Stimulated activated naive B cell treated with anti-CD40 and anti-IgM and Interleukin-4, amounts not matched to agents 10 μg/mL and 1 μg/mL and 100 μg/mL, for 72 hours (primary cell): ENCODE measurements at regions not wholly inside any gene's neighbourhood (a gene's known extent, or its start where the extent isn't known, plus 50 kb on each side); places are given as distances from the start of the nearest gene placed in this dataset.
A peak's percentile ranks its signal among the peaks of the same experiment; 100 is the strongest.
"Not testable (repeated sequence)": the region's sequence is repeated elsewhere in the genome, so short reads cannot be mapped to it uniquely, and the experiment has no call there.

ENCODE experiments used
- ATAC-seq, 2 donors: fragments of 150-1000 bp; cut with Tn5 transposase; replicated peaks; 2 replicates each; pipeline ENCODE4 v1.10.0; 2021; ENCODE audit warnings: moderate library complexity in 1 of 2
- DNase-seq: peaks from one replicate; pipeline ENCODE4 v3.0.0; 2021
- H3K27ac Mint-ChIP-seq: one replicate; pipeline ENCODE4 v1.8.0; 2022; ENCODE audit warnings: mild to moderate bottlenecking, mixed read lengths
- H3K27me3 Mint-ChIP-seq, 2 donors: one replicate each; pipeline ENCODE4 v1.8.0; 2022; ENCODE audit warnings: mixed read lengths in 2 of 2
- H3K36me3 Mint-ChIP-seq, 2 donors: one replicate each; pipeline ENCODE4 v1.8.0; 2022; ENCODE audit warnings: mixed read lengths in 2 of 2, mild to moderate bottlenecking in 1 of 2
- H3K4me1 Mint-ChIP-seq, 2 donors: one replicate each; pipeline ENCODE4 v1.8.0; 2022; ENCODE audit warnings: mixed read lengths in 2 of 2, mild to moderate bottlenecking in 1 of 2
- H3K4me3 Mint-ChIP-seq, 2 donors: one replicate each; pipeline ENCODE4 v1.8.0; 2022; ENCODE audit warnings: mild to moderate bottlenecking in 2 of 2, mixed read lengths in 2 of 2, moderate library complexity in 1 of 2
- H3K9me3 Mint-ChIP-seq, 2 donors: one replicate each; pipeline ENCODE4 v1.8.0; 2022; ENCODE audit warnings: mixed read lengths in 2 of 2, mild to moderate bottlenecking in 1 of 2

DNA sequence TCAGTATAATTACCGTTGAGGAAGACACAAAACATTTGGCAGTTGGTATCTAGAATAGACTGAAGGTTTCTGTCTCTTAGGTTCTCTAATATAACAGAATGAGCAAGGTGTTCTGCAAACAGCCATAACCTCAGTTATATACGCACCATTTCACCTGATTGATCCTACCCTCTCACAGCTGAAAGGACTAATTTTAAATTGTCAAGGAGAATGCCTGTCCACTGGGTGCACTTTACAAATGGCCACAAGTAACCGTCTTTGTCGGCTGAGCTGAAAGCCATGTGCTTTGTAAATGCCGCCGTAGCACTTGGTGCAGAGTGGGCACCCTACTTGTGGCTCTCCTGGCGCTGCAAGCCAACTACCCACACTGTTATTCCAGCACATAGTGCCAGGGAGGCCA is 466.3 kb downstream of the AACS start:
- H3K4me3 Mint-ChIP-seq = no peak overlapping the region
- peaks cover 0 to 18% of the 10 kb centered on the region in 2 donors for H3K27me3 Mint-ChIP-seq
- no peaks in the 10 kb centered on the region for H3K36me3 Mint-ChIP-seq
- DNase-seq = no peak
- no peak overlapping the region for H3K27ac Mint-ChIP-seq
- no peaks in the 10 kb centered on the region for H3K4me1 Mint-ChIP-seq
- peaks cover 0 to 5% of the 10 kb centered on the region in 2 donors for H3K9me3 Mint-ChIP-seq
- no peak for ATAC-seq

- ATAC-seq (peak; percentile 46), DNase-seq (no peak)
- peaks cover 0 to 18% of the 10 kb centered on the region in 2 donors for H3K27me3 Mint-ChIP-seq
- H3K9me3 Mint-ChIP-seq = no peaks in the 10 kb centered on the region
- no peak overlapping the region for H3K4me3 Mint-ChIP-seq
- no peak overlapping the region for H3K27ac Mint-ChIP-seq
- H3K4me1 Mint-ChIP-seq = no peaks in the 10 kb centered on the region
- H3K36me3 Mint-ChIP-seq = no peaks in the 10 kb centered on the region
These were observed 468.3 kb downstream of the AACS start for GRCh38 chr12:125533434-125534029.

- no peak overlapping the region for H3K4me3 Mint-ChIP-seq
- no peaks in the 10 kb centered on the region for H3K4me1 Mint-ChIP-seq
- no peaks in the 10 kb centered on the region for H3K36me3 Mint-ChIP-seq
- ATAC-seq (no peak), DNase-seq (no peak)
- no peaks in the 10 kb centered on the region for H3K9me3 Mint-ChIP-seq
- H3K27ac Mint-ChIP-seq = no peak overlapping the region
- H3K27me3 Mint-ChIP-seq = peaks cover 0 to 9% of the 10 kb centered on the region in 2 donors
These were observed 473.4 kb downstream of the AACS start for GRCh38 chr12:125538401-125539199.

DNA sequence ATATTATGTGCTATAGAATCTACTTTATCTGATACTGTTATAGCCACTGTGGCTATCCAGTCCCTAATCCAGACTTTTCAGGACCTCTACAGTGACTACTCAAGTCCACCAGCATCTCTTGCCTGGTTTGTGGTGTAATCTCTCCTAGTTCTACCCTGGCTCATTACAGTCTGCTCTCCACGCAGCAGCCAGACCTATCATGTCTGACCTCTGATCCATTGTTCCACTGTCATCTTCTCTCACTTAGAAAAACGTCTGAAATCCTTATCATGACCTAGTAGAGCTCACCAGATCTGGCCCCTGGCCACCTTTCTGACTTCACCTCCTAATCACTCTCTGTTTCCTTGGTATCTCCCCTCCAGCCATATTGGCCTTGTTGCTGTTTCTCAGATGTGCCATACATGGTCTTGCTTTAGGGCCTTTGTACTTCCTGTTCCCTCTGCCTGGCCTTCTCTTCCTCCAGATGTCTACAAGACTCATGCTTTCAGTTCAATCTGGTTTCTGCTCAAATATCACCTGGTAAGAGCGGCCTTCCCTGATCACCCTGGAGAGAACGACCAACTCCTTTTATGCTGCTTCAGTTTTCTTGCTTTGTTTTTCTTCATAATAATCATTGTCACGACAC is 475.5 kb downstream of the AACS start:
- ATAC-seq (no peak), DNase-seq (no peak)
- Mint-ChIP-seq H3K27me3 (peaks cover 0 to 5% of the 10 kb centered on the region in 2 donors), H3K4me1 (no peaks in the 10 kb centered on the region), H3K36me3 (no peaks in the 10 kb centered on the region), H3K4me3 (no peak overlapping the region), H3K27ac (no peak overlapping the region), H3K9me3 (no peaks in the 10 kb centered on the region)

- Mint-ChIP-seq H3K9me3 (peaks cover 5 to 8% of the 10 kb centered on the region in 2 donors), H3K4me1 (no peaks in the 10 kb centered on the region), H3K27ac (no peak overlapping the region), H3K4me3 (no peak overlapping the region), H3K36me3 (peaks cover 0 to 3% of the 10 kb centered on the region in 2 donors), H3K27me3 (peaks cover 0 to 5% of the 10 kb centered on the region in 2 donors)
- ATAC-seq (no peak), DNase-seq (no peak)
These were observed 479.7 kb downstream of the AACS start for GRCh38 chr12:125544960-125545359.

- DNase-seq (no peak), ATAC-seq (no peak)
- Mint-ChIP-seq H3K36me3 (peaks cover 0 to 3% of the 10 kb centered on the region in 2 donors), H3K4me3 (no peak overlapping the region), H3K4me1 (no peaks in the 10 kb centered on the region), H3K27ac (no peak overlapping the region), H3K27me3 (peaks cover 0 to 6% of the 10 kb centered on the region in 2 donors), H3K9me3 (peaks cover 6 to 8% of the 10 kb centered on the region in 2 donors)
These were observed 483.9 kb downstream of the AACS start for GRCh38 chr12:125549171-125549570.

DNA sequence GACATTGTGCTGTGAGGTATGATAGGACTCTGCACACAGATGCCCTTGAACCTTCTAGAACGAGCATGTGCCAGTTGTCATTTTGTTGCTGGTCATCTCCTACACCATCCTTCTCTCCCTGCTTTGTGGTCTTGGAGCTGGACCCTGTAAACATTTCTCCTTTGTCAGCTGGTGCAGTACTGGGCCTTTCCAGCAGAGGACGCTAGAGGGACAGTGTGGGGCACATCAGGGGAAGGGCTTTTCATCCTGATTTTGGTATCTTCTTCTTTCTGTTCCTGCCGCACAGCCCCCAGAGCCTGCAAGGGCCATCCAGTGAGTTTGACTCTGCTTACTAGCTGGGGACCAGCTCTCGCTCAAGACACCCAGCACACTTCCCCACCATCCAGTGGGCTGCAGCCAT is 484.6 kb downstream of the AACS start:
- no peak overlapping the region for H3K4me3 Mint-ChIP-seq
- no peak overlapping the region for H3K27ac Mint-ChIP-seq
- H3K36me3 Mint-ChIP-seq = peaks cover 0 to 3% of the 10 kb centered on the region in 2 donors
- ATAC-seq (no peak), DNase-seq (no peak)
- H3K27me3 Mint-ChIP-seq = peaks cover 0 to 6% of the 10 kb centered on the region in 2 donors
- H3K4me1 Mint-ChIP-seq = no peaks in the 10 kb centered on the region
- H3K9me3 Mint-ChIP-seq = peaks cover 6 to 8% of the 10 kb centered on the region in 2 donors

DNA sequence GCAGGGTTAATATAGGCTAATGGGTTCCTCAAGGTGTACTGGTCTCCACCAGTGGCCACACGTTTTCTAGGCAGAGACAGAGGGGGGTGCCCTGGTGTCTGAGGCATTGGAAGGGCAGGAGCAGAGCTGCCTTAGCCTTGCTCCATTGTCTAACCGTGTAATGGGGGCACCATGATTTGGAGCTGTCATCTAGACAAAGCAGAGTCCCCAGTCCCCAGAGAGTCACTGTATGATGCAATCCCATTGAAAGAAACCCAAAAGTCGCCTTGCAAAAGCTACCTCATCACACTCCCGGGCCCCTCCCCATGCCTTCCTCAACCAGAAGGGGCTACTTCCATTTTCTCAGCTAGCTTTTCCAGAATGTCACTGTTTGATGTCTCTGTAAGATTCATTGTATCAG is 487.1 kb downstream of the AACS start:
- H3K4me1 Mint-ChIP-seq = no peaks in the 10 kb centered on the region
- H3K36me3 Mint-ChIP-seq = peaks cover 0 to 3% of the 10 kb centered on the region in 2 donors
- no peak for ATAC-seq
- no peak overlapping the region for H3K4me3 Mint-ChIP-seq
- H3K27ac Mint-ChIP-seq = no peak overlapping the region
- no peak for DNase-seq
- H3K27me3 Mint-ChIP-seq = peaks cover 0 to 6% of the 10 kb centered on the region in 2 donors
- peaks cover 6% of the 10 kb centered on the region in 2 donors for H3K9me3 Mint-ChIP-seq

DNA sequence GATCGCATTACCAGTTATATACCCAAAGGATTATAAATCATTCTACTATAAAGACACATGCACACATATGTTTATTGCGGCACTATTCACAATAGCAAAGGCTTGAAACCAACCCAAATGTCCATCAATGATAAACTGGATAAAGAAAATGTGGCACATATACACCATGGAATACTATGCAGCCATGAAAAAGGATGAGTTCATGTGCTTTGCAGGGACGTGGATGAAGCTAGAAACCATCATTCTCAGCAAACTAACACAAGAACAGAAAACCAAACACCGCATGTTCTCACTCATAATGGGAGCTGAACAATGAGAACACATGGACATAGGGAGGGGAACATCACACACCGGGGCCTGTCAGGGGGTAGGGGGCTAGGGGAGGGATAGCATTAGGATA is 495.8 kb downstream of the AACS start:
- H3K9me3 Mint-ChIP-seq, H3K27ac Mint-ChIP-seq, ATAC-seq, H3K27me3 Mint-ChIP-seq, H3K4me1 Mint-ChIP-seq, DNase-seq, H3K36me3 Mint-ChIP-seq, H3K4me3 Mint-ChIP-seq: not testable (repeated sequence)

GRCh38 chr12:125564753-125565152 is 499.5 kb downstream of the AACS start:
- Mint-ChIP-seq H3K4me3 (no peak overlapping the region), H3K36me3 (no peaks in the 10 kb centered on the region), H3K27ac (no peak overlapping the region), H3K27me3 (no peaks in the 10 kb centered on the region), H3K4me1 (no peaks in the 10 kb centered on the region), H3K9me3 (peaks cover 0 to 4% of the 10 kb centered on the region in 2 donors)
- DNase-seq (no peak), ATAC-seq (no peak)

GRCh38 chr12:125567581-125567980 is 502.3 kb downstream of the AACS start:
- H3K9me3 Mint-ChIP-seq = peaks cover 0 to 2% of the 10 kb centered on the region in 2 donors
- H3K4me1 Mint-ChIP-seq = no peaks in the 10 kb centered on the region
- no peak overlapping the region for H3K27ac Mint-ChIP-seq
- ATAC-seq (no peak), DNase-seq (no peak)
- no peaks in the 10 kb centered on the region for H3K27me3 Mint-ChIP-seq
- no peak overlapping the region for H3K4me3 Mint-ChIP-seq
- no peaks in the 10 kb centered on the region for H3K36me3 Mint-ChIP-seq

GRCh38 chr12:125568306-125568705 is 503.1 kb downstream of the AACS start:
- Mint-ChIP-seq H3K27me3 (no peaks in the 10 kb centered on the region), H3K4me3 (no peak overlapping the region), H3K36me3 (no peaks in the 10 kb centered on the region), H3K4me1 (no peaks in the 10 kb centered on the region), H3K27ac (no peak overlapping the region), H3K9me3 (peaks cover 0 to 2% of the 10 kb centered on the region in 2 donors)
- DNase-seq (no peak), ATAC-seq (no peak)

GRCh38 chr12:125573271-125573670 is 508.0 kb downstream of the AACS start:
- DNase-seq (no peak), ATAC-seq (no peak)
- H3K4me3 Mint-ChIP-seq = no peak overlapping the region

DNA sequence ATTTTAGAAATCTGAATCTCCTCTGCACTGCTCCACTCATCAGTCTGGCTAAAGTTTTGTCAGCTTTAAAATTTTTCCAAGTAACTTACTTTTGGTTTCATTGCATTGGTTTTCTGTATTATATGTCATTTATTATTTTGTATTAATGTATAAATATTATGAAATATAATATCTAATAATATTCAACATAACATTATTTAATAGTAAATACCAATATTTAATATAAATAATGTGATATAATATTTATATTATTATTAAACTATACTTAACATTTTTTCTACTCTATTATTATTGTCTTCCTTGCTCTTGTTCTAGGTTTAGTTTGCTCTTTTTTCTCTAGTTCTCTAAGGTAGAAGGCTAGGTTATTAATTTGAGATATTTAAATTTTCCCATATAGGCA is 512.1 kb downstream of the AACS start:
- Mint-ChIP-seq H3K36me3 (no peaks in the 10 kb centered on the region), H3K4me1 (no peaks in the 10 kb centered on the region), H3K4me3 (no peak overlapping the region), H3K27ac (no peak overlapping the region), H3K27me3 (no peaks in the 10 kb centered on the region), H3K9me3 (peaks cover 11 to 26% of the 10 kb centered on the region in 2 donors)
- ATAC-seq = no peak
- DNase-seq = no peak

More at GRCh38 chr12:125573271-125573670, 508.0 kb downstream of the AACS start:
- H3K27me3 Mint-ChIP-seq = no peaks in the 10 kb centered on the region
- peaks cover 4 to 9% of the 10 kb centered on the region in 2 donors for H3K9me3 Mint-ChIP-seq
- no peaks in the 10 kb centered on the region for H3K36me3 Mint-ChIP-seq
- no peaks in the 10 kb centered on the region for H3K4me1 Mint-ChIP-seq
- H3K27ac Mint-ChIP-seq = no peak overlapping the region

- Mint-ChIP-seq H3K27ac (no peak overlapping the region), H3K4me1 (no peaks in the 10 kb centered on the region), H3K27me3 (peaks cover 0 to 11% of the 10 kb centered on the region in 2 donors), H3K36me3 (no peaks in the 10 kb centered on the region), H3K9me3 (peaks cover 13 to 26% of the 10 kb centered on the region in 2 donors), H3K4me3 (no peak overlapping the region)
- ATAC-seq = no peak
- DNase-seq = no peak
These were observed 514.7 kb downstream of the AACS start for GRCh38 chr12:125579916-125580315.
